ENCODE measurements at regions not wholly inside any gene's neighbourhood (a gene's known extent, or its start where the extent isn't known, plus 50 kb on each side); places are given as distances from the start of the nearest gene placed in this dataset.

GRCh38 chr12:47585507-47585906, 120.3 kb downstream of the RPAP3 start:
- Histone ChIP-seq H3K4me2 (ENCODE audit: low read depth, low read length) (no peak overlapping the region), H3K27me3 (ENCODE audit: control insufficient read depth, insufficient read depth, low read length) (peaks cover 7% of the 10 kb centered on the region), H3K9ac (ENCODE audit: low read depth, low read length) (no peak overlapping the region), H3K56ac (ENCODE audit: extremely low read depth, insufficient read depth, low read length) (no peak overlapping the region), H2BK20ac (ENCODE audit: low read depth, low read length) (no peak overlapping the region), H3K23ac (ENCODE audit: low read depth, low read length) (no peak overlapping the region), H2AFZ (replicated peaks; ENCODE audit: low read length, poor library complexity) (no peak overlapping the region), H4K8ac (ENCODE audit: low read depth in 2 of 2, low read length in 2 of 2) (no peak overlapping the region), H3K14ac (replicated peaks; ENCODE audit: low read depth, low read length) (no peak overlapping the region), H3K4me3 (ENCODE audit: insufficient read depth, low read depth, low read length) (no peak overlapping the region), H3K9me1 (ENCODE audit: insufficient read depth, low read length) (no peaks in the 10 kb centered on the region), H2BK120ac (ENCODE audit: low read depth, low read length) (no peak overlapping the region), H3K27ac (ENCODE audit: insufficient read depth, low read length) (no peak overlapping the region), H3K18ac (ENCODE audit: low read depth, low read length) (no peak overlapping the region), H2AK9ac (replicated peaks; ENCODE audit: low read depth, low read length, poor library complexity) (no peak overlapping the region), H4K5ac (ENCODE audit: low read depth, low read length) (no peak overlapping the region), H3K79me1 (ENCODE audit: low read depth in 1 of 2, low read length in 2 of 2) (no peaks in the 10 kb centered on the region), H3K4ac (ENCODE audit: low read depth, low read length) (no peak overlapping the region), H2BK15ac (ENCODE audit: low read depth, low read length) (no peak overlapping the region), H2BK5ac (ENCODE audit: low read depth, low read length, poor library complexity, severe bottlenecking) (no peak overlapping the region), H2AK5ac (ENCODE audit: low read depth, low read length) (no peak overlapping the region), H4K20me1 (ENCODE audit: insufficient read depth, low read length) (no peaks in the 10 kb centered on the region), H3K36me3 (ENCODE audit: control insufficient read depth, insufficient read depth, low read length) (no peaks in the 10 kb centered on the region), H3K4me1 (ENCODE audit: control insufficient read depth, insufficient read depth, low read length) (no peaks in the 10 kb centered on the region), H3K9me3 (ENCODE audit: control insufficient read depth, insufficient read depth, low read length) (no peaks in the 10 kb centered on the region), H4K91ac (ENCODE audit: insufficient read depth, low read depth, low read length) (no peak overlapping the region)
- no CpG with 5 or more reads among the region's 2 CpGs for WGBS, 2 experiments (ENCODE audit: extremely low coverage in 2 of 2, insufficient read length in 1 of 2)
- POLR2A ChIA-PET (ENCODE audit: unreplicated experiment), result no interaction called here
- no peak for ATAC-seq (ENCODE audit: low read depth)
- TF ChIP-seq POLR2A (IDR thresholded peaks at IDR 0.05; ENCODE audit: low read depth, low read length) (no peak), NFE2L2 (IDR thresholded peaks at IDR 0.05; ENCODE audit: low read depth, low read length) (no peak), RAD21 (IDR thresholded peaks at IDR 0.05; ENCODE audit: low read length) (no peak), FOS (IDR thresholded peaks at IDR 0.05; ENCODE audit: low read depth, low read length) (no peak), USF2 (IDR thresholded peaks at IDR 0.05; ENCODE audit: low read depth, low read length) (no peak), BHLHE40 (IDR thresholded peaks at IDR 0.05; ENCODE audit: low read depth, low read length) (no peak), CHD1 (IDR thresholded peaks at IDR 0.05; ENCODE audit: low read depth, low read length) (no peak), ELK1 (IDR thresholded peaks at IDR 0.05; ENCODE audit: borderline replicate concordance, low read depth, low read length) (no peak), RCOR1 (IDR thresholded peaks at IDR 0.05; ENCODE audit: insufficient replicate concordance, low read length) (no peak), MAFK (IDR thresholded peaks at IDR 0.05; ENCODE audit: low read depth, low read length) (no peak), MAZ (IDR thresholded peaks at IDR 0.05; ENCODE audit: borderline replicate concordance, low read depth, low read length) (no peak), MXI1 (IDR thresholded peaks at IDR 0.05; ENCODE audit: borderline replicate concordance, low read depth, low read length) (no peak), SMC3 (IDR thresholded peaks at IDR 0.05; ENCODE audit: low read depth, low read length) (no peak), CEBPB (IDR thresholded peaks at IDR 0.05; ENCODE audit: low read depth, low read length) (no peak), RFX5 (IDR thresholded peaks at IDR 0.05; ENCODE audit: low read depth, low read length) (no peak)
- TF ChIP-seq, protein P1, sequence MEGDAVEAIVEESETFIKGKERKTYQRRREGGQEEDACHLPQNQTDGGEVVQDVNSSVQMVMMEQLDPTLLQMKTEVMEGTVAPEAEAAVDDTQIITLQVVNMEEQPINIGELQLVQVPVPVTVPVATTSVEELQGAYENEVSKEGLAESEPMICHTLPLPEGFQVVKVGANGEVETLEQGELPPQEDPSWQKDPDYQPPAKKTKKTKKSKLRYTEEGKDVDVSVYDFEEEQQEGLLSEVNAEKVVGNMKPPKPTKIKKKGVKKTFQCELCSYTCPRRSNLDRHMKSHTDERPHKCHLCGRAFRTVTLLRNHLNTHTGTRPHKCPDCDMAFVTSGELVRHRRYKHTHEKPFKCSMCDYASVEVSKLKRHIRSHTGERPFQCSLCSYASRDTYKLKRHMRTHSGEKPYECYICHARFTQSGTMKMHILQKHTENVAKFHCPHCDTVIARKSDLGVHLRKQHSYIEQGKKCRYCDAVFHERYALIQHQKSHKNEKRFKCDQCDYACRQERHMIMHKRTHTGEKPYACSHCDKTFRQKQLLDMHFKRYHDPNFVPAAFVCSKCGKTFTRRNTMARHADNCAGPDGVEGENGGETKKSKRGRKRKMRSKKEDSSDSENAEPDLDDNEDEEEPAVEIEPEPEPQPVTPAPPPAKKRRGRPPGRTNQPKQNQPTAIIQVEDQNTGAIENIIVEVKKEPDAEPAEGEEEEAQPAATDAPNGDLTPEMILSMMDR (conservative IDR thresholded peaks at IDR 0.05; ENCODE audit: low read depth, low read length), result no peak
- in situ Hi-C loops (cut with MboI; ENCODE audit: low sequenced_read_pairs) (no loop called here), intact Hi-C loops (cut with micrococcal nuclease) (no loop called here), dilution Hi-C loops (cut with HindIII; ENCODE audit: low sequenced_read_pairs, unreplicated experiment) (no loop called here)
- CTCF ChIA-PET, result no interaction called here
- no TSS peak for BruUV-seq (replicated peaks)
- no peak for DNase-seq
